ENCODE measurements at regions not wholly inside any gene's neighbourhood (a gene's known extent, or its start where the extent isn't known, plus 50 kb on each side); places are given as distances from the start of the nearest gene placed in this dataset.

- Histone ChIP-seq H3K9me3 (ENCODE audit: low read length) (peaks cover 7% of the 10 kb centered on the region), H3K4me3 (ENCODE audit: low read length) (no peak overlapping the region), H3K27me3 (ENCODE audit: insufficient read depth, low read depth, low read length) (no peaks in the 10 kb centered on the region), H3F3A (ENCODE audit: insufficient read depth, low read length, poor library complexity, severe bottlenecking) (no peaks in the 10 kb centered on the region), H3K9me2 (ENCODE audit: insufficient read depth, low read length) (no peaks in the 10 kb centered on the region), H3K79me2 (replicated peaks; ENCODE audit: insufficient read depth, low read length) (no peaks in the 10 kb centered on the region), H2AFZ (ENCODE audit: low read depth, low read length) (no peak overlapping the region), H3K4me2 (ENCODE audit: low read length) (no peak overlapping the region), H3K36me3 (ENCODE audit: insufficient read depth, low read length) (no peaks in the 10 kb centered on the region), H4K20me1 (ENCODE audit: insufficient read depth) (no peaks in the 10 kb centered on the region), H3K27ac (ENCODE audit: low read length) (no peak overlapping the region), H3K9ac (ENCODE audit: low read length) (no peak overlapping the region)
- TF ChIP-seq EP300 (conservative IDR thresholded peaks at IDR 0.05; ENCODE audit: poor library complexity, severe bottlenecking) (no peak), RAD21 (conservative IDR thresholded peaks at IDR 0.05) (no peak), CTCF (IDR thresholded peaks at IDR 0.05; ENCODE audit: poor library complexity, severe bottlenecking) (no peak), EZH2 (IDR thresholded peaks at IDR 0.05; ENCODE audit: borderline replicate concordance, insufficient read depth, low read length, poor library complexity, severe bottlenecking) (no peak), REST (IDR thresholded peaks at IDR 0.05; ENCODE audit: borderline replicate concordance) (no peak), TAF1 (IDR thresholded peaks at IDR 0.05; ENCODE audit: low read depth) (no peak), POLR2AphosphoS5 (IDR thresholded peaks at IDR 0.05) (no peak), SMC3 (conservative IDR thresholded peaks at IDR 0.05; ENCODE audit: poor library complexity) (no peak), MXI1 (conservative IDR thresholded peaks at IDR 0.05; ENCODE audit: poor library complexity, severe bottlenecking) (no peak)
These were observed 140.7 kb upstream of the PRICKLE1 start for GRCh38 chr12:42730291-42730690.

GRCh38 chr12:42729535-42729900 lies 140.0 kb upstream of the PRICKLE1 start:
- H3K9me3 ChIP-seq (ENCODE audit: low read length): peaks cover 7% of the 10 kb centered on the region
- no peak overlapping the region for H3K4me3 ChIP-seq (ENCODE audit: low read length)
- no peaks in the 10 kb centered on the region for H4K20me1 ChIP-seq (ENCODE audit: insufficient read depth)
- H3K27me3 ChIP-seq (ENCODE audit: insufficient read depth, low read depth, low read length): no peaks in the 10 kb centered on the region
- no peaks in the 10 kb centered on the region for H3K36me3 ChIP-seq (ENCODE audit: insufficient read depth, low read length)
- H2AFZ ChIP-seq (ENCODE audit: low read depth, low read length): no peak overlapping the region
- H3K79me2 ChIP-seq (replicated peaks; ENCODE audit: insufficient read depth, low read length): no peaks in the 10 kb centered on the region
- no peak overlapping the region for H3K4me2 ChIP-seq (ENCODE audit: low read length)
- H3K9me2 ChIP-seq (ENCODE audit: insufficient read depth, low read length): no peaks in the 10 kb centered on the region
- TF ChIP-seq EP300 (conservative IDR thresholded peaks at IDR 0.05; ENCODE audit: poor library complexity, severe bottlenecking): no peak
- no peak for TF ChIP-seq EZH2 (IDR thresholded peaks at IDR 0.05; ENCODE audit: borderline replicate concordance, insufficient read depth, low read length, poor library complexity, severe bottlenecking)
- no peak for TF ChIP-seq MXI1 (conservative IDR thresholded peaks at IDR 0.05; ENCODE audit: poor library complexity, severe bottlenecking)
- no peak for TF ChIP-seq TAF1 (IDR thresholded peaks at IDR 0.05; ENCODE audit: low read depth)
- TF ChIP-seq CTCF (IDR thresholded peaks at IDR 0.05; ENCODE audit: poor library complexity, severe bottlenecking): no peak
- no peak for TF ChIP-seq RAD21 (conservative IDR thresholded peaks at IDR 0.05)
- TF ChIP-seq REST (IDR thresholded peaks at IDR 0.05; ENCODE audit: borderline replicate concordance): no peak
- no peak for TF ChIP-seq SMC3 (conservative IDR thresholded peaks at IDR 0.05; ENCODE audit: poor library complexity)
- TF ChIP-seq POLR2AphosphoS5 (IDR thresholded peaks at IDR 0.05): no peak
- H3F3A ChIP-seq (ENCODE audit: insufficient read depth, low read length, poor library complexity, severe bottlenecking): no peaks in the 10 kb centered on the region
- H3K9ac ChIP-seq (ENCODE audit: low read length): no peak overlapping the region
- no peak overlapping the region for H3K27ac ChIP-seq (ENCODE audit: low read length)
